22Rv1 (cell line): ENCODE measurements at regions not wholly inside any gene's neighbourhood (a gene's known extent, or its start where the extent isn't known, plus 50 kb on each side); places are given as distances from the start of the nearest gene placed in this dataset.

Source experiments
- ZFX ChIP-seq: fragments of 450-650 bp; IDR thresholded peaks from 2 replicates; pipeline ENCODE4 v1.6.1; 2017; ENCODE audit warnings: antibody characterized with exemption, borderline replicate concordance
- TF ChIP-seq, protein P1 (sequence below): fragments of 450-650 bp; IDR thresholded peaks from 2 replicates; pipeline ENCODE4 v1.5.1; 2017; ENCODE audit warnings: mild to moderate bottlenecking

DNA sequence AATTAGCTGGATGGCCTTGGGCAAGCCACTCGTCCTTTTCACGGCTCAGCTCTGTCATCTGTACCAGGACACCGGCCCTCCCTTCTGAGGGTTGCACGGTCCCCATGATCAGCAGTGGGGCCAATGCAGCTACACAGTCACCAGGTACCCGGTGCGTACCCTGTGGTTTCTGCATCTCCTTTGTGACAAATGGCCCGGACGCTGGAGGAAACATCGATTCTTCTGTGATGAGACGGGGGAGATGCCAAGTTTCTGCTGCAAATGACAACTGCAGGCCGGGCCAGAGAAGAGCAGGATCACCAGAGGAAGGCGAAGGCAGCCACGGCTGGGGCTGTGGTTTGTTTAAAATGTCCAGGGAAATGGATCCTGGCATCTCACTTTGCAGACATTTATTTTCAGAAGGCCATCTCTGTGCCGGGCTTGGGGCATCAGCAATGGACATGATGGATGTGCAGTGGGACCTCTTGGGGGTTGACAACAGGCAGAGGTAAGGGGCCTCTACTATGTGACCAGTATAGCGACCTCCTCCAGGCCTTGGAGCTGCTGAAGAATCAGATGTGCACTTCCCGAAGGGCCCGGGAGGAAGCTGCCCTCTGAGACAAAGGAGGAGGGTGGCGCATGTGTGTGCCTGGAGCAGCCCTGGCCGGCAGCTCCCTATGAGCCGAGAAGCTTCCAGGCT is 221.9 kb upstream of the C1orf174 start:
- TF ChIP-seq, protein P1, sequence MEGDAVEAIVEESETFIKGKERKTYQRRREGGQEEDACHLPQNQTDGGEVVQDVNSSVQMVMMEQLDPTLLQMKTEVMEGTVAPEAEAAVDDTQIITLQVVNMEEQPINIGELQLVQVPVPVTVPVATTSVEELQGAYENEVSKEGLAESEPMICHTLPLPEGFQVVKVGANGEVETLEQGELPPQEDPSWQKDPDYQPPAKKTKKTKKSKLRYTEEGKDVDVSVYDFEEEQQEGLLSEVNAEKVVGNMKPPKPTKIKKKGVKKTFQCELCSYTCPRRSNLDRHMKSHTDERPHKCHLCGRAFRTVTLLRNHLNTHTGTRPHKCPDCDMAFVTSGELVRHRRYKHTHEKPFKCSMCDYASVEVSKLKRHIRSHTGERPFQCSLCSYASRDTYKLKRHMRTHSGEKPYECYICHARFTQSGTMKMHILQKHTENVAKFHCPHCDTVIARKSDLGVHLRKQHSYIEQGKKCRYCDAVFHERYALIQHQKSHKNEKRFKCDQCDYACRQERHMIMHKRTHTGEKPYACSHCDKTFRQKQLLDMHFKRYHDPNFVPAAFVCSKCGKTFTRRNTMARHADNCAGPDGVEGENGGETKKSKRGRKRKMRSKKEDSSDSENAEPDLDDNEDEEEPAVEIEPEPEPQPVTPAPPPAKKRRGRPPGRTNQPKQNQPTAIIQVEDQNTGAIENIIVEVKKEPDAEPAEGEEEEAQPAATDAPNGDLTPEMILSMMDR = no peak
- TF ChIP-seq ZFX = no peak
